RCC 7860 (cell line): ENCODE measurements at regions not wholly inside any gene's neighbourhood (a gene's known extent, or its start where the extent isn't known, plus 50 kb on each side); places are given as distances from the start of the nearest gene placed in this dataset.
"Not testable (repeated sequence)": the region's sequence is repeated elsewhere in the genome, so short reads cannot be mapped to it uniquely, and the experiment has no call there.

Experiments
- DNase-seq: peaks from one replicate; pipeline ENCODE4 v3.0.0-alpha.2; 2015; ENCODE audit warnings: low spot score
- FAIRE-seq: peaks from 2 replicates; lab custom pipeline; 2012; peaks lifted over from hg19 to GRCh38; lab: Jason Lieb, UNC

DNA sequence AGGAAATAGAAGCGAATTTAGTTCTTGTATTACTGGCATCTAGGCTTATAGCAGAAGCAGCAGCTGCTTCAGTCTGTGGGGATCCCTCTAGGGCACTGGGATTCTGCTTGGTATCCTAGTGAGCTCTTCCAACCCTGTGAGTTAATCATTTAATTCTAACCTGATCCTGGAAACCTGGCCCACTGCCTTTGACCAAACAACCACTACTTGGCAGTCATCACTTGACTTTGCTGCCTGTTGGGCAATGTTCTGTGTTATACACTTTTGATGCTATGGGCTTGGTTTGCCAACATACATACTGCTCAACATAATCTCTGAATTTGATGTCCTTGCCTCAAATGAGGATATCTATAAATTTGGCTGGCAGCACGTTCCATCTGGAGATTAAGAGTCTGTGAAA lies 813.4 kb downstream of the ANKRD7 start:
- DNase-seq (no peak), FAIRE-seq (no peak)

DNA sequence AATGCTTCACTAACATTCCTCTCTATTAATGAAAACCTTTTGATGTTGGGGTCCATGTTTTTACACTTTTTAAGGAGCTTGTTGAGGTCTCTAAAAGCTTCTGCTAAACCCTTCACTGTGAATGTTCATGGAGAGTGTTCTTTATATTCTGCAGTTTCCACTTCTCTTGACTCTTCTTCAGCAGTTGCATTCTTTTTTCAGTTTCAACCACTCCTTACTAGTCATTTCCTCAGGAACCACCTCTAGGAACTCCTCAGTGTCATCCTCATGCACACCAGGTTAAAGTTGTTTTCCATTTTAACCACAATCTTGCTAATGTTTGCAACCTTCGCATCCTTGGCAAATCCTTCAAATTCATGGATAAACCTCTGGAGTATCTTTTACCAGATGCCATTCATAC lies 821.6 kb downstream of the ANKRD7 start:
- no peak for FAIRE-seq

DNA sequence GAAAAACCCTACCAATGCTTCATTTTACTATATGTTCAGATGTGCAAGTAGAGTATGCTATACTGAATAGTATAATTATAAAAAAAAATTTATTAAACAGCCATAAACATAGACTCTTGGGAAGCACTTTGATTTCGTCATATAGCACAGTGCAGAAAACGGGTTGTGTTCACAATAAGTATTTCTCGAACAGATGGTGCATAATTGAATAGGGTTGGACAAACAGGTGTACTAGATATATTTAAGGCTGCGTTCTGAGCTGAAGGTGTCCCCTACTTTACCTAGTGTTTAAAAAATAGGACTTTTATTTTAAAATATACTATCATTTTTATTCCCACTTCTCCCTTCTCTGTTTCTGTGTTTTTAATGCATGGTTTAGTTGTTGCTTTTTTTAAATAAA lies 841.5 kb downstream of the ANKRD7 start:
- DNase-seq (no peak), FAIRE-seq (no peak)

More for the DNA sequence above, 821.6 kb downstream of the ANKRD7 start:
- no peak for DNase-seq

DNA sequence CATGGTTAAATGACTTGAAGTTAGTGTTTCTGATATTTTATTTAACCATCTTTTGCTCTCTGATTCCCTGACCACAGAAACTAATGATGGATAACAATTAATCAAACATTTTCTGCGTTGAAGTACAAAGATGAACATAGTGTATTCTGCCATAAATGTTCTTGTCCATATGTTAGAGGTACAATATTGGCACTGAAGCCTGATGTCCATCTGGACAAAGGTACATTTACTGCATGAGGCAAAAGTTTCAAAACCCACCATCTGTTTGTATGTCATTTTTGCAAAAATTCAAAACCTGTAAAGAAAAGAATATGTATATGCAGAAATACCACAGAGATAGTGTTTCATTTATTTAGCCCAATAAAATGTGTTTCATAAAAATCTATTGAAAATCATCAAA lies 861.5 kb downstream of the ANKRD7 start:
- FAIRE-seq, result no peak

GRCh38 chr7:119090851-119091250 lies 866.3 kb downstream of the ANKRD7 start:
- FAIRE-seq (no peak), DNase-seq (no peak)

More for the DNA sequence above, 861.5 kb downstream of the ANKRD7 start:
- DNase-seq, result no peak

DNA sequence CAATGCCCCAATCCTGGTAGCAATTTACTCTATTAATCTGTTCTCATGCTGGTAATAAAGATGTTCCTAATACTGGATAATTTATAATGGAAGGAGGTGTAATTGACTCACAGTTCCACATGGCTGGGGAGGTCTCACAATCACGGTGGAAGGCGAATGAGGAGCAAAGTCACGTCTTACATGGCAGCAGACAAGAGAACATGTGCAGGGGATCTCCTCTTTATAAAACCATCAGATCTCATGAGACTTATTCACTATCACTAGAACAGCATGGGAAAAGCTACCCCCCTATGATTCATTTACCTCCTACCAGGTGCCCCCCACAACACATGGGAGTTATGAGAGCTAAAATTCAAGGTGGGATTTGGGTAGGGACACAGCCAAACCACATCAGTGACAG lies 872.2 kb downstream of the ANKRD7 start:
- no peak for DNase-seq
- FAIRE-seq, result no peak

DNA sequence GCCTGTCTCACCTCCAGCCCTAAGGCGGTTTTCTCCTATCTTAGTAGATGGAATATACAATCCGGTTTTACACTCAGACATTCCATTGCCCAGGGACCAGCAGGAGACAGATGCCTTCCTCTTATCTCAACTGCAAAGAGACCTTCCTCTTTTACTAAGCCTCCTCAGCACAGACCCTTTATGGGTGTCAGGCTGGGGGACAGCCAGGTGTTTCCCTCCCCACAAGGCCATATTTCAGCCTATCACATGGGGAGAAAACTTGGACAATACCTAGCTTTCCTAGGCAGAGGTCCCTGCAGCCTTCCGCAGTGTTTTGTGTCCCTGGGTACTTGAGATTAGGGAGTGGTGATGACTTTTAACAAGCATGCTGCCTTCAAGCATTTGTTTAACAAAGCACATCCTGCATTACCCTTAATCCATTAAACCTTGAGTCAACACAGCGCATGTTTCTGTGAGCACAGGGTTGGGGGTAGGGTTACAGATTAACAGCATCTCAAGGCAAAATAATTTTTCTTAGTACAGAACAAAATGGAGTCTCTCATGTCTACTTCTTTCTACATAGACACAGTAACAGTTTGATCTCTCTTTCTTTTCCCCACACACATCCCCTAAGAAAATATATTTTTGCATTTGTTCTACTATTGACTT lies 876.2 kb downstream of the ANKRD7 start:
- not testable (repeated sequence) for FAIRE-seq, DNase-seq

- FAIRE-seq (no peak), DNase-seq (no peak)
Observed at GRCh38 chr7:119102291-119102690, 877.8 kb downstream of the ANKRD7 start.

- FAIRE-seq, result no peak
- no peak for DNase-seq
Observed at GRCh38 chr7:119105381-119105780, 880.9 kb downstream of the ANKRD7 start.

- FAIRE-seq, result no peak
Observed at GRCh38 chr7:119123326-119123725, 898.8 kb downstream of the ANKRD7 start.

GRCh38 chr7:119127706-119128105 lies 903.2 kb downstream of the ANKRD7 start:
- DNase-seq (no peak), FAIRE-seq (no peak)

More at GRCh38 chr7:119123326-119123725, 898.8 kb downstream of the ANKRD7 start:
- DNase-seq, result no peak

GRCh38 chr7:119132436-119132835 lies 907.9 kb downstream of the ANKRD7 start:
- DNase-seq (no peak), FAIRE-seq (no peak)

- FAIRE-seq (no peak), DNase-seq (no peak)
Observed at GRCh38 chr7:119167431-119167830, 942.9 kb downstream of the ANKRD7 start.

- DNase-seq, result no peak
- no peak for FAIRE-seq
Observed at GRCh38 chr7:119172043-119172442, 947.5 kb downstream of the ANKRD7 start.

DNA sequence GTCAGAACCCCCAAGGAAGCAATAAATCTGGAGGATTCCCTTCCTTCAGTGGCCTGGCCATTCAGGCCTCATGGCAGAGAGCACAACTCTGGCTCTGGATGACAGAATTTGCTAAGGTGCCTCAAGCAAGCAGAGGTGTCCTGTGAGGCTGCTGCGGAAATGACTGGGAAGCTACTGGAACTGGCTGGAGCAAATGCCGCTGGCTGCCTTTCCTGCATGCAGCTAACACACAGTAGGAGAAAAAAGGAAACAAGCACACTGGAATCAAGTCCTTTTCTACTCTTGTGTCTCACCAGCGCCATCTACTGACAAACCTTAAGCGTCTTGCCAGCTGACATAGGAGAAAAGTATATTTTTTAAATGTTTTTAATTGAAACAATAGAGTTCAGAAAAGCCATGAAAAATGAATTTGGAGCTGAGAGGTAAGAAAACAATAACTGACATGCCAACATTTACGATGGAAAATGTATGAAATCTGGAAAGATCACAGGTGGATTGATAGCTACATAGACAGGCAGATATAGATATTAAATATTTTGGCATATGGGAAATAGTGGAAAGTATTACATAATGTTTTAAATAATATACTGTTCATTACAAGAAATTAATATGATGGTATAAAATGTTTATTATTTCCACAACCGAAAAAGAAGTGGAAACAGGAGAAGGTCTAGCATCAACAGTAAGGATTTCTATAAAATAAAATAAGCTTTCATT lies 951.6 kb downstream of the ANKRD7 start:
- peak; percentile 47 for DNase-seq
- peak; percentile 30 for FAIRE-seq

GRCh38 chr7:119177863-119178262 lies 953.4 kb downstream of the ANKRD7 start:
- no peak for FAIRE-seq
- DNase-seq, result no peak

GRCh38 chr7:119184124-119184788 lies 959.8 kb downstream of the ANKRD7 start:
- DNase-seq (no peak), FAIRE-seq (no peak)

DNA sequence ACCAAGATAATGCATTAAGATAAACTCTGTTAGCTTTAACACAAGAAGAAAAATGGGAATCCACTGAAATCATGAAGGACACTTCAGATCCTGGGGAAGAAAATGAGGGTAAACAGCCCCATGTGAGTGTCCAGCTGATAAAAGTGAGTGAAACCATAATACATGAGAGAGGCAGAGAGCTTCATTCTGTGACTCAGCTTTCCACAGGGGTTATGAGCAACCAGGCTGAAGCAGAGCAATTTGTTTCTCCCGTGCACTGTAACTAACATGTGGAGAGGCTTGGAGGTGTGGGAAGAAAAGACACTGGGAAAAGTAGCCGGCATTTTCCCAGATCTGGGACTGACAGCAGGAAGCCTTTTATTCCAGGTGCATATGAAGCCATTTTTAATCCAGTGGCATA lies 971.7 kb downstream of the ANKRD7 start:
- no peak for FAIRE-seq
- no peak for DNase-seq

DNA sequence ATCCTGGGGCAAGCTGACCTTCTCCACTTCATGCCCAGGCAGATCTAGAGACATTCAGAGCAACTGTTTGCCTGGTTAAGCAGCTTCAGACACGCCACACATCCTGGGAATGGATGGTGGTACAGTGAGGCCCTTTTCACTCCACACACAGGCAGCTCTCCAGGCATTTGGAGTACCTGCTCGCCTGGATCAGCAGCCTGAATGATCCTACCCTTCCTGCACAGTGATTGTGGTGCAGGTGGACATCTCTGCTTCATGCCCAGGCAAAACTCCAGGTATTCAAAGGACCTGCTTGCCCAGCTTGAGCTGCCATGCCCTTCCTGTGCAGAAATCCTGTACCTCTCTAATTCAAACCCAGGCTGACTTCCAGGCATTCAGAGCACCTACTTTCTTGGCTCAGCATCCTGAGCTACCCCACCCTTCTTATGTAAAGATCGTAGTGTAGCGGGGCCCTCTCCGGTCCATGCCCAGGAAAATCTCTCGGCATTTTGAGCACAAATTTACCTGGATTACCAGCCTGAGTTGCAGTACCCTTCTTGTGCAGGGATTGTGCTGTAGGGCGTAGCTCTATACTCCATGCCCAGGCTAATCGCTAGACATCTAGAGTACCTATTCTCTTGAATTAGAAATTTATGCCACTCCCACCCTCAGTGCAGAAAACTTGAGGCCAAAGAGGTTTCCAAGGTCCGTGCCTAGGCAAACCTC lies 972.8 kb downstream of the ANKRD7 start:
- DNase-seq (no peak), FAIRE-seq (no peak)

DNA sequence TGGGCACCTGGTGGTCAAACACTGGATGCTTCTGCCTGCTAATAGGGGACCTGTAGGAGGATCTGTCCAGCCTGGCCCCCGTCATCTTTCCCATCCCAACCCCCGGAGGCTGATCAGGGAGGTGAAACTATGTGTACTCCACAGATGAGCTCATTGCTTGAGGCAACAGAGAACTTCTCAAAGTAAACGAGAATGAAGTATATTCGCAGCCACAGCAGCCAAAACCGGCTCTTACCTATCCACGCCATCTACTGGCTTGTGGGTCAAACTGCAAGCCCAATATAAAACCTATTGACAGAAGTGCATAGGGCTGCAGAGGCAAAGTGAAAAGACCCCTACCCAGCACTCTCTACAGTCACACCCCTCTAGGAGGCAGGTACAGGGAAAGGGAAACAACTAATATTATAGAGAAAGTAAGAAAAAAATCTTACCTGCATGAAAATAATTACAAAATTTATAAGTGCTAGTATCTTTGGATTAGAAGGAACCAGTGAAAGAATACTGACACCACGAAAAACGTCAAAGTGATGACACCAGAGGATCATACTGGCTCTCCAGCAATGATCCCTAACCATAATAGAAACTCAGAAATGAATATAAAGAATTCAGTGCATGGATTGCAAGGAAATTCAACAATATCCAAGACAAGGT lies 973.5 kb downstream of the ANKRD7 start:
- DNase-seq, result peak; percentile 47
- no peak for FAIRE-seq

DNA sequence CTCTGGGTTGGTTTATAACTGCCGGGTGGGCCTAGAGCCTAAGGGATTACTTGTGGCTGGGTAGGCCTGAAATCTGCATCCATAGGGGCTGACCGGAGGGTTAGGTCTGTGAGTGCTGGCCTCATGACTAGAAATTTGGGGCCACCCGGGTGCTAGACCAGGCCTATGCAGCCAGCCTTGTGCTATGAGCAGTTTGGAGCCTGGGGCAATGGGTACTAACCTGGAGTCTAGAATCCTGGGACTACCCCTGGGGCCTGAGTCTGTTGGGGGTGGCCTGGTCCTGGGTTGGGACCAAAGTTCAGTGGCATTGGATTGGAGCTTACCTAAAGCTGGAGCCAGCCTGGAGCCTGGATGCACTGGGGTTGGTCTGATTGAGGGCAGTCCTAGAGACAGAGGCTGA lies 995.2 kb downstream of the ANKRD7 start:
- FAIRE-seq (no peak), DNase-seq (no peak)
